Neural cell (in vitro differentiated cells): ENCODE measurements at regions not wholly inside any gene's neighbourhood (a gene's known extent, or its start where the extent isn't known, plus 50 kb on each side); places are given as distances from the start of the nearest gene placed in this dataset.

Source experiments
- H2AFZ ChIP-seq: fragments of 200-600, 300-800 bp; sonication (generic), shearing (Covaris generic); 2 replicates; pipeline ENCODE4 v1.6.0; 2014; ENCODE audit warnings: low read depth, mild to moderate bottlenecking, antibody characterized with exemption, low read length, moderate library complexity
- H3F3A ChIP-seq: fragments of 200-600 bp; shearing (Covaris generic); 2 replicates; pipeline ENCODE4 v1.6.1; 2016; ENCODE audit warnings: mild to moderate bottlenecking, moderate library complexity, mixed read lengths, antibody characterized with exemption, low read length; ENCODE audit not compliant: insufficient read depth, poor library complexity, severe bottlenecking
- H3K27ac ChIP-seq: fragments of 200-600, 300-800 bp; sonication (generic), shearing (Covaris generic); 2 replicates; pipeline ENCODE4 v1.5.1; 2014; ENCODE audit warnings: mild to moderate bottlenecking, low read length, moderate library complexity
- H3K27me3 ChIP-seq: fragments of 300-800, 200-600 bp; sonication (generic), shearing (Covaris generic); 2 replicates; pipeline ENCODE4 v1.6.0; 2014; ENCODE audit warnings: mild to moderate bottlenecking, low read depth, low read length, moderate library complexity; ENCODE audit not compliant: insufficient read depth
- H3K36me3 ChIP-seq: fragments of 300-800, 200-600 bp; sonication (generic), shearing (Covaris generic); 2 replicates; pipeline ENCODE4 v1.5.1; 2014; ENCODE audit warnings: mild to moderate bottlenecking, antibody characterized with exemption, low read length, moderate library complexity; ENCODE audit not compliant: insufficient read depth
- H3K4me2 ChIP-seq: fragments of 300-800, 200-600 bp; sonication (generic), shearing (Covaris generic); 2 replicates; pipeline ENCODE4 v1.6.0; 2014; ENCODE audit warnings: mild to moderate bottlenecking, low read length
- H3K4me3 ChIP-seq: fragments of 300-800, 200-600 bp; sonication (generic), shearing (Covaris generic); 2 replicates; pipeline ENCODE4 v1.5.1; 2014; ENCODE audit warnings: mild to moderate bottlenecking, low read length, moderate library complexity
- H3K79me2 ChIP-seq: fragments of 200-600 bp; shearing (Covaris generic); replicated peaks from 2 replicates; pipeline ENCODE4 v1.6.0; 2014; ENCODE audit warnings: mild to moderate bottlenecking, low read length, moderate library complexity; ENCODE audit not compliant: insufficient read depth
- H3K9ac ChIP-seq: fragments of 300-800, 200-600 bp; sonication (generic), shearing (Covaris generic); 2 replicates; pipeline ENCODE4 v1.6.1; 2016; ENCODE audit warnings: mild to moderate bottlenecking, low read length, mixed read lengths
- H3K9me2 ChIP-seq: fragments of 200-600 bp; shearing (Covaris generic); 2 replicates; pipeline ENCODE4 v1.6.1; 2016; ENCODE audit warnings: mild to moderate bottlenecking, low read length, mixed read lengths; ENCODE audit not compliant: insufficient read depth
- H3K9me3 ChIP-seq: fragments of 200-600, 300-800 bp; sonication (generic), shearing (Covaris generic); 2 replicates; pipeline ENCODE4 v1.6.1; 2016; ENCODE audit warnings: mild to moderate bottlenecking, mixed run types, low read length, moderate library complexity, mixed read lengths
- H4K20me1 ChIP-seq: fragments of 200-600 bp; shearing (Covaris generic); 2 replicates; pipeline ENCODE4 v1.6.1; 2016; ENCODE audit warnings: mild to moderate bottlenecking, mixed run types; ENCODE audit not compliant: insufficient read depth
- EP300 ChIP-seq: fragments of 450-650 bp; conservative IDR thresholded peaks from 2 replicates; pipeline ENCODE4 v1.6.1; 2014; ENCODE audit warnings: antibody characterized with exemption, mild to moderate bottlenecking, moderate library complexity; ENCODE audit not compliant: poor library complexity, severe bottlenecking
- EZH2 ChIP-seq: fragments of 200-600, 300-800 bp; shearing (Covaris generic), sonication (generic); IDR thresholded peaks from 2 replicates; pipeline ENCODE4 v1.6.1; 2014; ENCODE audit warnings: antibody characterized with exemption, low read length, borderline replicate concordance, mild to moderate bottlenecking; ENCODE audit not compliant: insufficient read depth, poor library complexity, severe bottlenecking
- MXI1 ChIP-seq: fragments of 450-650 bp; conservative IDR thresholded peaks from 2 replicates; pipeline ENCODE4 v1.6.1; 2014; ENCODE audit warnings: antibody characterized with exemption, mild to moderate bottlenecking; ENCODE audit not compliant: poor library complexity, severe bottlenecking
- POLR2AphosphoS5 ChIP-seq: IDR thresholded peaks from 2 replicates; pipeline ENCODE4 v1.6.1; 2012
- RAD21 ChIP-seq: fragments of 450-650 bp; conservative IDR thresholded peaks from 2 replicates; pipeline ENCODE4 v1.6.1; 2014; ENCODE audit warnings: antibody characterized with exemption, mild to moderate bottlenecking, moderate library complexity
- SMC3 ChIP-seq: fragments of 450-650 bp; conservative IDR thresholded peaks from 2 replicates; pipeline ENCODE4 v1.6.1; 2014; ENCODE audit warnings: antibody characterized with exemption, mild to moderate bottlenecking, moderate library complexity; ENCODE audit not compliant: poor library complexity
- TAF1 ChIP-seq: IDR thresholded peaks from 2 replicates; pipeline ENCODE4 v1.6.1; 2012; ENCODE audit warnings: low read depth
- TF ChIP-seq, protein P1 (sequence below): IDR thresholded peaks from 2 replicates; pipeline ENCODE4 v1.6.1; 2012; ENCODE audit warnings: borderline replicate concordance
- TF ChIP-seq, protein P2 (sequence below): fragments of 450-650 bp; IDR thresholded peaks from 2 replicates; pipeline ENCODE4 v1.5.1; 2014; ENCODE audit warnings: antibody characterized with exemption, mild to moderate bottlenecking, moderate library complexity; ENCODE audit not compliant: poor library complexity, severe bottlenecking

GRCh38 chr7:18378989-18379605 lies 116.5 kb upstream of the HDAC9 start:
- Histone ChIP-seq H3K36me3 (no peaks in the 10 kb centered on the region), H2AFZ (no peak overlapping the region), H3K79me2 (no peaks in the 10 kb centered on the region), H3K4me3 (no peak overlapping the region), H4K20me1 (no peaks in the 10 kb centered on the region), H3K9me3 (no peaks in the 10 kb centered on the region), H3K27me3 (no peaks in the 10 kb centered on the region), H3K9me2 (no peaks in the 10 kb centered on the region), H3K27ac (no peak overlapping the region), H3K9ac (no peak overlapping the region), H3F3A (no peaks in the 10 kb centered on the region), H3K4me2 (no peak overlapping the region)
- TF ChIP-seq, protein P1, sequence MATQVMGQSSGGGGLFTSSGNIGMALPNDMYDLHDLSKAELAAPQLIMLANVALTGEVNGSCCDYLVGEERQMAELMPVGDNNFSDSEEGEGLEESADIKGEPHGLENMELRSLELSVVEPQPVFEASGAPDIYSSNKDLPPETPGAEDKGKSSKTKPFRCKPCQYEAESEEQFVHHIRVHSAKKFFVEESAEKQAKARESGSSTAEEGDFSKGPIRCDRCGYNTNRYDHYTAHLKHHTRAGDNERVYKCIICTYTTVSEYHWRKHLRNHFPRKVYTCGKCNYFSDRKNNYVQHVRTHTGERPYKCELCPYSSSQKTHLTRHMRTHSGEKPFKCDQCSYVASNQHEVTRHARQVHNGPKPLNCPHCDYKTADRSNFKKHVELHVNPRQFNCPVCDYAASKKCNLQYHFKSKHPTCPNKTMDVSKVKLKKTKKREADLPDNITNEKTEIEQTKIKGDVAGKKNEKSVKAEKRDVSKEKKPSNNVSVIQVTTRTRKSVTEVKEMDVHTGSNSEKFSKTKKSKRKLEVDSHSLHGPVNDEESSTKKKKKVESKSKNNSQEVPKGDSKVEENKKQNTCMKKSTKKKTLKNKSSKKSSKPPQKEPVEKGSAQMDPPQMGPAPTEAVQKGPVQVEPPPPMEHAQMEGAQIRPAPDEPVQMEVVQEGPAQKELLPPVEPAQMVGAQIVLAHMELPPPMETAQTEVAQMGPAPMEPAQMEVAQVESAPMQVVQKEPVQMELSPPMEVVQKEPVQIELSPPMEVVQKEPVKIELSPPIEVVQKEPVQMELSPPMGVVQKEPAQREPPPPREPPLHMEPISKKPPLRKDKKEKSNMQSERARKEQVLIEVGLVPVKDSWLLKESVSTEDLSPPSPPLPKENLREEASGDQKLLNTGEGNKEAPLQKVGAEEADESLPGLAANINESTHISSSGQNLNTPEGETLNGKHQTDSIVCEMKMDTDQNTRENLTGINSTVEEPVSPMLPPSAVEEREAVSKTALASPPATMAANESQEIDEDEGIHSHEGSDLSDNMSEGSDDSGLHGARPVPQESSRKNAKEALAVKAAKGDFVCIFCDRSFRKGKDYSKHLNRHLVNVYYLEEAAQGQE = no peak
- TF ChIP-seq, protein P2, sequence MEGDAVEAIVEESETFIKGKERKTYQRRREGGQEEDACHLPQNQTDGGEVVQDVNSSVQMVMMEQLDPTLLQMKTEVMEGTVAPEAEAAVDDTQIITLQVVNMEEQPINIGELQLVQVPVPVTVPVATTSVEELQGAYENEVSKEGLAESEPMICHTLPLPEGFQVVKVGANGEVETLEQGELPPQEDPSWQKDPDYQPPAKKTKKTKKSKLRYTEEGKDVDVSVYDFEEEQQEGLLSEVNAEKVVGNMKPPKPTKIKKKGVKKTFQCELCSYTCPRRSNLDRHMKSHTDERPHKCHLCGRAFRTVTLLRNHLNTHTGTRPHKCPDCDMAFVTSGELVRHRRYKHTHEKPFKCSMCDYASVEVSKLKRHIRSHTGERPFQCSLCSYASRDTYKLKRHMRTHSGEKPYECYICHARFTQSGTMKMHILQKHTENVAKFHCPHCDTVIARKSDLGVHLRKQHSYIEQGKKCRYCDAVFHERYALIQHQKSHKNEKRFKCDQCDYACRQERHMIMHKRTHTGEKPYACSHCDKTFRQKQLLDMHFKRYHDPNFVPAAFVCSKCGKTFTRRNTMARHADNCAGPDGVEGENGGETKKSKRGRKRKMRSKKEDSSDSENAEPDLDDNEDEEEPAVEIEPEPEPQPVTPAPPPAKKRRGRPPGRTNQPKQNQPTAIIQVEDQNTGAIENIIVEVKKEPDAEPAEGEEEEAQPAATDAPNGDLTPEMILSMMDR = no peak
- no peak for TF ChIP-seq TAF1
- no peak for TF ChIP-seq RAD21
- no peak for TF ChIP-seq EZH2
- TF ChIP-seq MXI1 = no peak
- no peak for TF ChIP-seq POLR2AphosphoS5
- TF ChIP-seq SMC3 = no peak

DNA sequence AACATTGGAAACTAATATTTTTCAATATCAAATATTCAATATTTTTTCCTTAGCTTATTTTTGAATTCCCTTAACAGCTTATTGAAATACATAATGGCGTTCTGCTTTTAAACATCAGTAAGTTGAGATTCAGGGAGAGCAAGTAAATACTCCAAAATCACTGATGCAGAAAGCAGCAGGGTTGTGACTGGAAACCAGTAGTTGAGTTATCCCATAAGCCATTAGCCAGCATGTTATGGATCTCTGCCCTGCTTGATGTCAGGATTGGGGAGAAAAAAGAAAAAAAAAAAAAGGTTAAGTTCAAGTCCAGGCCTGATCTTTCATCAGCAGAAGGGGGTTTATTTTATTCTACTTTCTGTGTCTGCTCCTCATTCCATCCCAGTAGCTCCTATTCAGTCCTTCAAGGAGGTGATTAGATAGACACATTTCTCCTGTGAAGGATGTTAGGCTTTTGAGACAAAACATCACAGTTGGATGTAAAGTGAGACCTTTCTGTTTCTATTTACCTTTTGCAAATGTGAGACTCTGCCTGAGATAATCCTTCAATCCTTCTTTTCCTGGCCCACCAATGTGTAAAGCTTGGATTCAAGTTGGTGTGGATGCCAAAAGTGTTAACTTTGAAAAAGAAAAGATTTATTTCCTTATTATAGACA lies 110.9 kb upstream of the HDAC9 start:
- H4K20me1 ChIP-seq = no peaks in the 10 kb centered on the region
- no peaks in the 10 kb centered on the region for H3K79me2 ChIP-seq
- H3K4me3 ChIP-seq = no peak overlapping the region
- H3K27me3 ChIP-seq = no peaks in the 10 kb centered on the region
- no peak overlapping the region for H3K9ac ChIP-seq
- H2AFZ ChIP-seq = no peak overlapping the region
- H3K27ac ChIP-seq = no peak overlapping the region
- no peak for TF ChIP-seq TAF1
- TF ChIP-seq MXI1 = no peak
- TF ChIP-seq SMC3 = no peak
- TF ChIP-seq, protein P2 = no peak
- TF ChIP-seq RAD21 = no peak
- TF ChIP-seq, protein P1 = no peak
- no peak for TF ChIP-seq POLR2AphosphoS5
- no peak for TF ChIP-seq EP300
- TF ChIP-seq EZH2 = no peak
- no peak overlapping the region for H3K4me2 ChIP-seq
- H3K9me2 ChIP-seq = no peaks in the 10 kb centered on the region
- H3K36me3 ChIP-seq = no peaks in the 10 kb centered on the region
- no peaks in the 10 kb centered on the region for H3K9me3 ChIP-seq
- H3F3A ChIP-seq = no peaks in the 10 kb centered on the region
